ENCODE measurements at regions not wholly inside any gene's neighbourhood (a gene's known extent, or its start where the extent isn't known, plus 50 kb on each side); places are given as distances from the start of the nearest gene placed in this dataset.

DNA sequence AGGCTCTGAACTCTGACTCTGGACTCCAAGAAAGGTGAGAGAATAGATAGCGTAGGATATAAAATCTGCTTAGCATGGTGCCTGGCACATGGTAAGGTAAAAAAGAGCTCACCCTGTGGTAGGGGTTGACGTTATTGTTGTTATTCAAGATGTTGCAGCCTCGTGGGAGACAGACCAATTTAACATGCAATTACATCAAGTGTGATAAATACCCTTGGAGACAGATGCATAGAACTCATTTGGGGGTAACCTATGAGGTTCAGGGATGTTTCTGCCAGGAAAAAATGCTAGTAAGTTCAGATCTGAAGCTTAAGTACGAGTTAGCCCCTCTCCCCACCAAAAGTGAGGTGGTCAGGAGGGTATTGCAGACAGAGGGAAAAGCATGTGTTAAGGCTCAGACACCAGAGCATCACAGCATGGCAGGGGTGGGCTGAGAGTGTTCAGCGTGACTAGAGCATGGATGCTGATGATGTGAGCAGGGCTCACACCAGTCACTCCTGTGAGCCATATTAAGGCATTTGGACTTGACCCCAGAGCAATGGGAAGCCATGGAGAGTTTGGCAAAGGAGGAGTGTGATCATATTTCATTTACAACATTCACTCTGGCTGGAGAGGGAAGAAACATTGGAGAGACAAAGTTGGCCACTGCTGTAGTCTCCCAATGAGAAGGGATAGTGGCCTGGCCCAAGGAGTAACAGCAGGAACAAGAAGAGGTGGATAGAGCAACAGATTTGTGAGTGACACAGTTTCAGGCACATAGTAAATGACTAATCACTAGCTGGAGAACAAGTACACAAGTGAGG lies 181.0 kb downstream of the UACA start:
- H3K4me3 Mint-ChIP-seq = no peak overlapping the region
- H3K9me3 Mint-ChIP-seq = peaks cover 6% of the 10 kb centered on the region; the same call in 1 of the 2 replicates
- H3K27me3 Mint-ChIP-seq (ENCODE audit: insufficient read depth) = peaks cover 11% of the 10 kb centered on the region
- H3K36me3 Mint-ChIP-seq (ENCODE audit: low read depth) = peaks cover 11% of the 10 kb centered on the region; the same call in 1 of the 2 replicates
- H3K27ac Mint-ChIP-seq = no peak overlapping the region
- DNase-seq = peak; percentile 41
- H3K4me1 Mint-ChIP-seq (ENCODE audit: low read depth) = peaks cover 11% of the 10 kb centered on the region
- TF ChIP-seq, protein P1, sequence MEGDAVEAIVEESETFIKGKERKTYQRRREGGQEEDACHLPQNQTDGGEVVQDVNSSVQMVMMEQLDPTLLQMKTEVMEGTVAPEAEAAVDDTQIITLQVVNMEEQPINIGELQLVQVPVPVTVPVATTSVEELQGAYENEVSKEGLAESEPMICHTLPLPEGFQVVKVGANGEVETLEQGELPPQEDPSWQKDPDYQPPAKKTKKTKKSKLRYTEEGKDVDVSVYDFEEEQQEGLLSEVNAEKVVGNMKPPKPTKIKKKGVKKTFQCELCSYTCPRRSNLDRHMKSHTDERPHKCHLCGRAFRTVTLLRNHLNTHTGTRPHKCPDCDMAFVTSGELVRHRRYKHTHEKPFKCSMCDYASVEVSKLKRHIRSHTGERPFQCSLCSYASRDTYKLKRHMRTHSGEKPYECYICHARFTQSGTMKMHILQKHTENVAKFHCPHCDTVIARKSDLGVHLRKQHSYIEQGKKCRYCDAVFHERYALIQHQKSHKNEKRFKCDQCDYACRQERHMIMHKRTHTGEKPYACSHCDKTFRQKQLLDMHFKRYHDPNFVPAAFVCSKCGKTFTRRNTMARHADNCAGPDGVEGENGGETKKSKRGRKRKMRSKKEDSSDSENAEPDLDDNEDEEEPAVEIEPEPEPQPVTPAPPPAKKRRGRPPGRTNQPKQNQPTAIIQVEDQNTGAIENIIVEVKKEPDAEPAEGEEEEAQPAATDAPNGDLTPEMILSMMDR (IDR thresholded peaks at IDR 0.05) = no peak

- Mint-ChIP-seq H3K4me1 (ENCODE audit: low read depth) (peaks cover 17% of the 10 kb centered on the region), H3K27me3 (ENCODE audit: insufficient read depth) (peaks cover 11% of the 10 kb centered on the region), H3K36me3 (ENCODE audit: low read depth) (peaks cover 2% of the 10 kb centered on the region; the same call in 1 of the 2 replicates), H3K9me3 (no peaks in the 10 kb centered on the region), H3K4me3 (no peak overlapping the region), H3K27ac (no peak overlapping the region)
- TF ChIP-seq, protein P1 (IDR thresholded peaks at IDR 0.05) = no peak
- no peak for DNase-seq
These were observed 182.4 kb downstream of the UACA start for GRCh38 chr15:70580958-70581357.

- no peak for DNase-seq
- TF ChIP-seq, protein P1 (IDR thresholded peaks at IDR 0.05) = no peak
- H3K4me1 Mint-ChIP-seq (ENCODE audit: low read depth) = peaks cover 24% of the 10 kb centered on the region
- no peak overlapping the region for H3K27ac Mint-ChIP-seq
- H3K9me3 Mint-ChIP-seq = no peaks in the 10 kb centered on the region
- peaks cover 4% of the 10 kb centered on the region; the same call in 1 of the 2 replicates for H3K36me3 Mint-ChIP-seq (ENCODE audit: low read depth)
- H3K27me3 Mint-ChIP-seq (ENCODE audit: insufficient read depth) = peaks cover 10% of the 10 kb centered on the region
- H3K4me3 Mint-ChIP-seq = no peak overlapping the region
These were observed 183.1 kb downstream of the UACA start for GRCh38 chr15:70580286-70580685.

DNA sequence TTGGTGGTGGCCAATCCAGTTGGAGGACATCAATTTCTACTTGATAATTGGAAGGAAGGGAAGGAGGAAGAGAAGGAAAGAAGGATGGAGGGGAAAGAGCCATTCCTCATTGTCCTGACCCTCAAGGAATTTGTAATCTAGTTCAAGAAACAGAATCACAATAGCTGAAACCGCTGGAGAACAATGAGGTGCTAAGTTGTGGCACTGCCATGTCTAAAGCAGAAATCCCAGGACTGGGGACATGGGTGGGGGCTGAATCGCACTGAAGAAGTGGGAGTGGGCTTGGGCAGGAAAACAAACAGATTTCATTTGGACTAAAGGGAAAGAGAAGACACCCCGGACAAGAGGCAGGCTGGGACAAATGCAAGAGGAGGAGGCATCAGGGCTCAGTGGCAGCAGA lies 183.6 kb downstream of the UACA start:
- DNase-seq = no peak
- TF ChIP-seq, protein P1 (IDR thresholded peaks at IDR 0.05) = no peak
- H3K9me3 Mint-ChIP-seq = no peaks in the 10 kb centered on the region
- peaks cover 10% of the 10 kb centered on the region for H3K27me3 Mint-ChIP-seq (ENCODE audit: insufficient read depth)
- H3K27ac Mint-ChIP-seq = no peak overlapping the region
- peaks cover 9% of the 10 kb centered on the region; the same call in 1 of the 2 replicates for H3K36me3 Mint-ChIP-seq (ENCODE audit: low read depth)
- peaks cover 25% of the 10 kb centered on the region for H3K4me1 Mint-ChIP-seq (ENCODE audit: low read depth)
- no peak overlapping the region for H3K4me3 Mint-ChIP-seq

DNA sequence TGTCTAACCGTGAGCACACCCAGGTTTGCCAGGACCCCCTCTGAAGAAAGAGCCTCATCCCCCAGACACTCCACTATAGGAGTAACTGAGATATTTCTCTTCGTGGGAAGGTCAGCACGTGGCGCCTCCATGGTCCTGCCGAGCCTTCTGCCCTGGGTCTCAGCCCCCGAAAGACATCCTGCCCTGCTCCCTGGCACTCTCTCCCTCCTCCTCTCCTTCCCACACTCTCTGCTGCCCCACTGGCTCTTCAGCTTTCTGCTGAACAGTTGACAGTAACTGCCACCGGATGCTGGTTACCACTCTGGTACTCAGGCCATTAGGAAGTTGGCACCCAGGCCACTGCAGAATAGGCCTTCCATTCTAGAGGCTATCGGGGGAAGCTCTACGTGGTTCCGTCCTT lies 185.2 kb downstream of the UACA start:
- no peak for DNase-seq
- Mint-ChIP-seq H3K36me3 (ENCODE audit: low read depth) (peaks cover 15% of the 10 kb centered on the region), H3K4me1 (ENCODE audit: low read depth) (peaks cover 15% of the 10 kb centered on the region), H3K27me3 (ENCODE audit: insufficient read depth) (peaks cover 10% of the 10 kb centered on the region), H3K9me3 (peaks cover 5% of the 10 kb centered on the region), H3K4me3 (no peak overlapping the region), H3K27ac (no peak overlapping the region)
- TF ChIP-seq, protein P1 (IDR thresholded peaks at IDR 0.05) = no peak
